ENCODE measurements at regions not wholly inside any gene's neighbourhood (a gene's known extent, or its start where the extent isn't known, plus 50 kb on each side); places are given as distances from the start of the nearest gene placed in this dataset.

- TF ChIP-seq EZH2 (IDR thresholded peaks at IDR 0.05) (no peak), POLR2AphosphoS5 (IDR thresholded peaks at IDR 0.05; ENCODE audit: borderline replicate concordance, low read depth, low read length) (no peak)
Measured at GRCh38 chr12:97924122-97924521, 461.5 kb downstream of the RMST start.

All from SK-N-MC (cell line).